Chondrocyte (in vitro differentiated cells): ENCODE measurements at regions not wholly inside any gene's neighbourhood (a gene's known extent, or its start where the extent isn't known, plus 50 kb on each side); places are given as distances from the start of the nearest gene placed in this dataset.

ENCODE experiments used
- DNase-seq: peaks from one replicate; pipeline ENCODE4 v3.0.0; 2021; ENCODE audit warnings: mixed read lengths, low spot score
- H3K27ac Mint-ChIP-seq: one replicate; pipeline ENCODE4 v1.8.0; 2021; ENCODE audit warnings: mild to moderate bottlenecking, moderate library complexity, mixed read lengths; ENCODE audit not compliant: unreplicated experiment
- H3K27me3 Mint-ChIP-seq: 2 replicates; pipeline ENCODE4 v1.8.0; 2021; ENCODE audit warnings: low read depth, mixed read lengths
- H3K36me3 Mint-ChIP-seq: 2 replicates; pipeline ENCODE4 v1.8.0; 2021; ENCODE audit warnings: low read depth, mixed read lengths
- H3K4me1 Mint-ChIP-seq: 2 replicates; pipeline ENCODE4 v1.8.0; 2021; ENCODE audit warnings: low read depth, mild to moderate bottlenecking, mixed read lengths
- H3K4me3 Mint-ChIP-seq: one replicate; pipeline ENCODE4 v1.8.0; 2021; ENCODE audit warnings: mild to moderate bottlenecking, moderate library complexity, mixed read lengths; ENCODE audit not compliant: unreplicated experiment
- H3K9me3 Mint-ChIP-seq: 2 replicates; pipeline ENCODE4 v1.8.0; 2021; ENCODE audit warnings: low read depth, mixed read lengths
- CTCF ChIP-seq: fragments of 200-600 bp; sonication (generic); IDR thresholded peaks from 2 replicates; pipeline ENCODE4 v1.5.0; 2021; ENCODE audit warnings: antibody characterized with exemption, mild to moderate bottlenecking, moderate library complexity

- Mint-ChIP-seq H3K4me1 (peaks cover 7% of the 10 kb centered on the region), H3K4me3 (no peak overlapping the region), H3K9me3 (no peaks in the 10 kb centered on the region), H3K27me3 (no peaks in the 10 kb centered on the region), H3K27ac (no peak overlapping the region), H3K36me3 (peaks cover 2% of the 10 kb centered on the region)
- TF ChIP-seq CTCF, result no peak
- no peak for DNase-seq
Observed at GRCh38 chr7:22882106-22882505, 59.5 kb upstream of the TOMM7 start.

- Mint-ChIP-seq H3K4me1 (no peaks in the 10 kb centered on the region), H3K27ac (no peak overlapping the region), H3K27me3 (no peaks in the 10 kb centered on the region), H3K4me3 (no peak overlapping the region), H3K9me3 (no peaks in the 10 kb centered on the region), H3K36me3 (peaks cover 2% of the 10 kb centered on the region)
- DNase-seq, result no peak
- TF ChIP-seq CTCF, result no peak
Observed at GRCh38 chr7:22879709-22880306, 57.2 kb upstream of the TOMM7 start.

GRCh38 chr7:22879280-22879679 lies 56.6 kb upstream of the TOMM7 start:
- DNase-seq, result no peak
- Mint-ChIP-seq H3K27me3 (no peaks in the 10 kb centered on the region), H3K27ac (no peak overlapping the region), H3K36me3 (peaks cover 2% of the 10 kb centered on the region), H3K9me3 (no peaks in the 10 kb centered on the region), H3K4me1 (no peaks in the 10 kb centered on the region), H3K4me3 (no peak overlapping the region)
- no peak for TF ChIP-seq CTCF

- no peak for TF ChIP-seq CTCF
- no peaks in the 10 kb centered on the region for H3K27me3 Mint-ChIP-seq
- H3K4me1 Mint-ChIP-seq, result no peaks in the 10 kb centered on the region
- DNase-seq, result no peak
- H3K36me3 Mint-ChIP-seq, result no peaks in the 10 kb centered on the region
- no peak overlapping the region for H3K4me3 Mint-ChIP-seq
- H3K9me3 Mint-ChIP-seq, result no peaks in the 10 kb centered on the region
- no peak overlapping the region for H3K27ac Mint-ChIP-seq
Observed at GRCh38 chr7:22876986-22877729, 54.5 kb upstream of the TOMM7 start.

GRCh38 chr7:22875470-22875869 lies 52.8 kb upstream of the TOMM7 start:
- no peaks in the 10 kb centered on the region for H3K27me3 Mint-ChIP-seq
- TF ChIP-seq CTCF, result no peak
- no peak for DNase-seq
- H3K36me3 Mint-ChIP-seq, result no peaks in the 10 kb centered on the region
- H3K4me3 Mint-ChIP-seq, result no peak overlapping the region
- no peaks in the 10 kb centered on the region for H3K4me1 Mint-ChIP-seq
- H3K27ac Mint-ChIP-seq, result no peak overlapping the region
- no peaks in the 10 kb centered on the region for H3K9me3 Mint-ChIP-seq
